Gastroesophageal sphincter (tissue), 4 donors: ENCODE measurements at regions not wholly inside any gene's neighbourhood (a gene's known extent, or its start where the extent isn't known, plus 50 kb on each side); places are given as distances from the start of the nearest gene placed in this dataset.
A peak's percentile ranks its signal among the peaks of the same experiment; 100 is the strongest.

Experiments used
- ATAC-seq: fragments of 150-250 bp; one replicate; pipeline ENCODE4 v1.9.1; 2016; ENCODE audit warnings: mild to moderate bottlenecking, moderate library complexity
- H3K27ac ChIP-seq, 4 donors: fragments of 200-600 bp; sonication (generic) in 3 of 4; 1 replicate in 3 of 4; 2 replicates in 1 of 4; pipeline ENCODE4 v1.5.1; 2016 to 2019
- H3K27me3 ChIP-seq: fragments of 200-600 bp; sonication (generic); one replicate; pipeline ENCODE4 v1.5.1; 2019
- H3K36me3 ChIP-seq, 2 donors: fragments of 200-600 bp; sonication (generic); one replicate each; pipeline ENCODE4 v1.5.1; 2019; ENCODE audit warnings: control low read depth in 1 of 2
- H3K4me1 ChIP-seq, 3 donors: fragments of 200-600 bp; sonication (generic); 1 replicate in 2 of 3; 2 replicates in 1 of 3; pipeline ENCODE4 v1.5.1; 2016 to 2019; ENCODE audit warnings: control low read depth in 2 of 3
- H3K4me3 ChIP-seq, 2 donors: fragments of 200-600 bp; sonication (generic); one replicate each; pipeline ENCODE4 v1.5.1; 2019; ENCODE audit warnings: mild to moderate bottlenecking in 1 of 2, moderate library complexity in 1 of 2
- H3K9me3 ChIP-seq, 3 donors: fragments of 200-600 bp; sonication (generic); one replicate each; pipeline ENCODE4 v1.5.1; 2017 to 2019; ENCODE audit warnings: control low read depth in 2 of 3
- CTCF ChIP-seq, 4 experiments: fragments of 200-600 bp in 2 of 4; fragments of 450-650 bp in 2 of 4; sonication (generic) in 1 of 4; IDR thresholded peaks; one replicate each; pipeline ENCODE4 v1.5.1; 2017 to 2019; ENCODE audit warnings: antibody characterized with exemption in 4 of 4, mild to moderate bottlenecking in 2 of 4, moderate library complexity in 2 of 4
- EP300 ChIP-seq: sonication (generic); formaldehyde crosslinking; IDR thresholded peaks from one replicate; pipeline ENCODE4 v1.6.1; 2017; ENCODE audit warnings: antibody characterized with exemption, mild to moderate bottlenecking
- POLR2A ChIP-seq, 2 donors: fragments of 450-650 bp; IDR thresholded peaks; one replicate each; pipeline ENCODE4 v1.6.1; 2017; ENCODE audit warnings: antibody characterized with exemption in 2 of 2, mild to moderate bottlenecking in 2 of 2, moderate library complexity in 1 of 2
- POLR2AphosphoS5 ChIP-seq: sonication (generic); formaldehyde crosslinking; IDR thresholded peaks from one replicate; pipeline ENCODE4 v1.6.1; 2017; ENCODE audit warnings: antibody characterized with exemption
- WGBS, 2 donors: methylation state at CpG; one replicate each; pipeline ENCODE4 v1.1.5; 2018; ENCODE audit warnings: low coverage in 1 of 2; 5-methylcytosine and 5-hydroxymethylcytosine counted together

GRCh38 chr3:177348974-177349373, 151.7 kb upstream of the TBL1XR1 start:
- H3K27me3 ChIP-seq, result no peaks in the 10 kb centered on the region
- TF ChIP-seq CTCF (IDR thresholded peaks at IDR 0.05) (no peak), POLR2A (IDR thresholded peaks at IDR 0.05) (no peak), POLR2AphosphoS5 (no peak), EP300 (no peak)
- peaks cover 21 to 29% (median 21%) of the 10 kb centered on the region in 3 donors for H3K4me1 ChIP-seq
- ATAC-seq, result no peak
- H3K27ac ChIP-seq, result peak overlapping the region in 2 of 4 donors; percentile 3 to 87
- no peaks in the 10 kb centered on the region for H3K36me3 ChIP-seq
- no peaks in the 10 kb centered on the region for H3K9me3 ChIP-seq
- no peak overlapping the region for H3K4me3 ChIP-seq
- WGBS, 2 donors, result 80 to 84% methylated on average over 1 to 2 of the region's 2 CpGs

- Histone ChIP-seq H3K27ac (peak overlapping the region in 2 of 4 donors; percentile 3 to 87), H3K4me1 (peaks cover 18 to 27% (median 19%) of the 10 kb centered on the region in 3 donors), H3K36me3 (no peaks in the 10 kb centered on the region), H3K4me3 (no peak overlapping the region), H3K27me3 (no peaks in the 10 kb centered on the region), H3K9me3 (no peaks in the 10 kb centered on the region)
- 60 to 81% methylated on average over 1 to 2 of the region's 2 CpGs for WGBS, 2 donors
- TF ChIP-seq POLR2A (IDR thresholded peaks at IDR 0.05), result no peak
- no peak for TF ChIP-seq POLR2AphosphoS5
- TF ChIP-seq EP300, result no peak
- TF ChIP-seq CTCF (IDR thresholded peaks at IDR 0.05), result no peak
- no peak for ATAC-seq
Measured at GRCh38 chr3:177349384-177349783, 152.1 kb upstream of the TBL1XR1 start.

GRCh38 chr3:177350121-177350520, 152.8 kb upstream of the TBL1XR1 start:
- Histone ChIP-seq H3K4me3 (no peak overlapping the region), H3K9me3 (no peaks in the 10 kb centered on the region), H3K27me3 (no peaks in the 10 kb centered on the region), H3K36me3 (no peaks in the 10 kb centered on the region), H3K27ac (peak overlapping the region in 2 of 4 donors; percentile 9 to 87), H3K4me1 (peaks cover 10 to 19% (median 12%) of the 10 kb centered on the region in 3 donors)
- WGBS, 2 donors, result 60 to 67% methylated on average over 2 of the region's 2 CpGs
- no peak for TF ChIP-seq POLR2AphosphoS5
- no peak for TF ChIP-seq CTCF (IDR thresholded peaks at IDR 0.05)
- no peak for TF ChIP-seq EP300
- TF ChIP-seq POLR2A (IDR thresholded peaks at IDR 0.05), result no peak
- no peak for ATAC-seq

GRCh38 chr3:177351206-177351605, 153.9 kb upstream of the TBL1XR1 start:
- H3K27ac ChIP-seq, result peak overlapping the region in 2 of 4 donors; percentile 51 to 64
- ATAC-seq, result no peak
- H3K9me3 ChIP-seq, result no peaks in the 10 kb centered on the region
- H3K27me3 ChIP-seq, result no peaks in the 10 kb centered on the region
- WGBS, 2 donors, result 88 to 100% methylated on average over 1 of the region's 1 CpG
- TF ChIP-seq CTCF (IDR thresholded peaks at IDR 0.05), result no peak
- TF ChIP-seq POLR2A (IDR thresholded peaks at IDR 0.05), result no peak
- no peak for TF ChIP-seq EP300
- TF ChIP-seq POLR2AphosphoS5, result no peak
- no peaks in the 10 kb centered on the region for H3K36me3 ChIP-seq
- H3K4me3 ChIP-seq, result no peak overlapping the region
- H3K4me1 ChIP-seq, result peaks cover under 1 to 11% (median 3%) of the 10 kb centered on the region in 3 donors

GRCh38 chr3:177351757-177352158, 154.5 kb upstream of the TBL1XR1 start:
- no peak for ATAC-seq
- no peaks in the 10 kb centered on the region for H3K27me3 ChIP-seq
- WGBS, 2 donors, result 82 to 83% methylated on average over 3 of the region's 3 CpGs
- TF ChIP-seq EP300, result no peak
- no peak for TF ChIP-seq POLR2AphosphoS5
- TF ChIP-seq CTCF (IDR thresholded peaks at IDR 0.05), result no peak
- TF ChIP-seq POLR2A (IDR thresholded peaks at IDR 0.05), result no peak
- H3K4me3 ChIP-seq, result no peak overlapping the region
- H3K9me3 ChIP-seq, result no peaks in the 10 kb centered on the region
- peak overlapping the region in 3 of 4 donors; percentile 21 to 64 (median 51) for H3K27ac ChIP-seq
- H3K4me1 ChIP-seq, result peaks cover 0 to 14% (median under 1%) of the 10 kb centered on the region in 3 donors
- H3K36me3 ChIP-seq, result no peaks in the 10 kb centered on the region
